ENCODE measurements at regions not wholly inside any gene's neighbourhood (a gene's known extent, or its start where the extent isn't known, plus 50 kb on each side); places are given as distances from the start of the nearest gene placed in this dataset.

GRCh38 chr14:98233656-98234055 lies 1038.3 kb downstream of the BCL11B start:
- WGBS: 95% methylated on average over 6 of the region's 6 CpGs

GRCh38 chr14:98234208-98234607 lies 1037.8 kb downstream of the BCL11B start:
- H3K4me3 ChIP-seq (ENCODE audit: low read length in 2 of 2): no peak overlapping the region
- peaks cover 0 to 30% of the 10 kb centered on the region in 2 donors for H3K4me1 ChIP-seq (ENCODE audit: control insufficient read depth in 2 of 2, insufficient read depth in 2 of 2, low read length in 2 of 2)
- DNase-seq (ENCODE audit: low read depth in 6 of 9, low spot score in 9 of 9): no peak
- WGBS: 91% methylated on average over 2 of the region's 2 CpGs
- no peaks in the 10 kb centered on the region for H3K36me3 ChIP-seq (ENCODE audit: control insufficient read depth in 2 of 2, insufficient read depth in 2 of 2, low read length in 1 of 2)
- no peaks in the 10 kb centered on the region for H3K27me3 ChIP-seq (ENCODE audit: control insufficient read depth in 2 of 2, insufficient read depth in 1 of 2, low read length in 1 of 2)
- H3K27ac ChIP-seq (ENCODE audit: low read depth in 1 of 2, low read length in 1 of 2): no peak overlapping the region
- H3K9me3 ChIP-seq (ENCODE audit: control insufficient read depth in 2 of 2, insufficient read depth in 1 of 2, low read length in 1 of 2): no peaks in the 10 kb centered on the region

More at GRCh38 chr14:98233656-98234055, 1038.3 kb downstream of the BCL11B start:
- H3K4me1 ChIP-seq (ENCODE audit: control insufficient read depth in 2 of 2, insufficient read depth in 2 of 2, low read length in 2 of 2): peaks cover 3 to 33% of the 10 kb centered on the region in 2 donors
- H3K36me3 ChIP-seq (ENCODE audit: control insufficient read depth in 2 of 2, insufficient read depth in 2 of 2, low read length in 1 of 2): no peaks in the 10 kb centered on the region
- H3K4me3 ChIP-seq (ENCODE audit: low read length in 2 of 2): no peak overlapping the region
- no peak for DNase-seq (ENCODE audit: low read depth in 6 of 9, low spot score in 9 of 9)
- H3K27me3 ChIP-seq (ENCODE audit: control insufficient read depth in 2 of 2, insufficient read depth in 1 of 2, low read length in 1 of 2): no peaks in the 10 kb centered on the region
- no peaks in the 10 kb centered on the region for H3K9me3 ChIP-seq (ENCODE audit: control insufficient read depth in 2 of 2, insufficient read depth in 1 of 2, low read length in 1 of 2)
- H3K27ac ChIP-seq (ENCODE audit: low read depth in 1 of 2, low read length in 1 of 2): no peak overlapping the region

GRCh38 chr14:98236314-98236713 lies 1035.7 kb downstream of the BCL11B start:
- Histone ChIP-seq H3K4me3 (ENCODE audit: low read length in 2 of 2) (no peak overlapping the region), H3K27me3 (ENCODE audit: control insufficient read depth in 2 of 2, insufficient read depth in 1 of 2, low read length in 1 of 2) (no peaks in the 10 kb centered on the region), H3K4me1 (ENCODE audit: control insufficient read depth in 2 of 2, insufficient read depth in 2 of 2, low read length in 2 of 2) (peaks cover 8 to 23% of the 10 kb centered on the region in 2 donors), H3K9me3 (ENCODE audit: control insufficient read depth in 2 of 2, insufficient read depth in 1 of 2, low read length in 1 of 2) (no peaks in the 10 kb centered on the region), H3K27ac (ENCODE audit: low read depth in 1 of 2, low read length in 1 of 2) (no peak overlapping the region), H3K36me3 (ENCODE audit: control insufficient read depth in 2 of 2, insufficient read depth in 2 of 2, low read length in 1 of 2) (no peaks in the 10 kb centered on the region)
- DNase-seq (ENCODE audit: low read depth in 6 of 9, low spot score in 9 of 9): no peak
- WGBS: 87% methylated on average over 3 of the region's 3 CpGs

- no peak for DNase-seq (ENCODE audit: low read depth in 6 of 9, low spot score in 9 of 9)
- Histone ChIP-seq H3K36me3 (ENCODE audit: control insufficient read depth in 2 of 2, insufficient read depth in 2 of 2, low read length in 1 of 2) (no peaks in the 10 kb centered on the region), H3K27me3 (ENCODE audit: control insufficient read depth in 2 of 2, insufficient read depth in 1 of 2, low read length in 1 of 2) (no peaks in the 10 kb centered on the region), H3K27ac (ENCODE audit: low read depth in 1 of 2, low read length in 1 of 2) (no peak overlapping the region), H3K4me3 (ENCODE audit: low read length in 2 of 2) (no peak overlapping the region), H3K9me3 (ENCODE audit: control insufficient read depth in 2 of 2, insufficient read depth in 1 of 2, low read length in 1 of 2) (no peaks in the 10 kb centered on the region), H3K4me1 (ENCODE audit: control insufficient read depth in 2 of 2, insufficient read depth in 2 of 2, low read length in 2 of 2) (peaks cover 8 to 20% of the 10 kb centered on the region in 2 donors)
- WGBS: 97% methylated on average over 4 of the region's 4 CpGs
Measured at GRCh38 chr14:98237939-98238338, 1034.1 kb downstream of the BCL11B start.

GRCh38 chr14:98240376-98240775 lies 1031.6 kb downstream of the BCL11B start:
- Histone ChIP-seq H3K9me3 (ENCODE audit: control insufficient read depth in 2 of 2, insufficient read depth in 1 of 2, low read length in 1 of 2) (no peaks in the 10 kb centered on the region), H3K4me3 (ENCODE audit: low read length in 2 of 2) (no peak overlapping the region), H3K27me3 (ENCODE audit: control insufficient read depth in 2 of 2, insufficient read depth in 1 of 2, low read length in 1 of 2) (no peaks in the 10 kb centered on the region), H3K36me3 (ENCODE audit: control insufficient read depth in 2 of 2, insufficient read depth in 2 of 2, low read length in 1 of 2) (no peaks in the 10 kb centered on the region), H3K4me1 (ENCODE audit: control insufficient read depth in 2 of 2, insufficient read depth in 2 of 2, low read length in 2 of 2) (peaks cover 8 to 27% of the 10 kb centered on the region in 2 donors), H3K27ac (ENCODE audit: low read depth in 1 of 2, low read length in 1 of 2) (peak overlapping the region in 1 of 2 donors; percentile 21)
- WGBS: 87% methylated on average over 4 of the region's 4 CpGs
- peak in 4 of 9 donors; percentile 28 to 59 (median 40) for DNase-seq (ENCODE audit: low read depth in 6 of 9, low spot score in 9 of 9)

GRCh38 chr14:98242903-98243302 lies 1029.1 kb downstream of the BCL11B start:
- H3K27me3 ChIP-seq (ENCODE audit: control insufficient read depth in 2 of 2, insufficient read depth in 1 of 2, low read length in 1 of 2): no peaks in the 10 kb centered on the region
- no peak overlapping the region for H3K27ac ChIP-seq (ENCODE audit: low read depth in 1 of 2, low read length in 1 of 2)
- DNase-seq (ENCODE audit: low read depth in 6 of 9, low spot score in 9 of 9): no peak
- H3K36me3 ChIP-seq (ENCODE audit: control insufficient read depth in 2 of 2, insufficient read depth in 2 of 2, low read length in 1 of 2): no peaks in the 10 kb centered on the region
- H3K4me3 ChIP-seq (ENCODE audit: low read length in 2 of 2): no peak overlapping the region
- no peaks in the 10 kb centered on the region for H3K9me3 ChIP-seq (ENCODE audit: control insufficient read depth in 2 of 2, insufficient read depth in 1 of 2, low read length in 1 of 2)
- WGBS: 89% methylated on average over 6 of the region's 6 CpGs
- H3K4me1 ChIP-seq (ENCODE audit: control insufficient read depth in 2 of 2, insufficient read depth in 2 of 2, low read length in 2 of 2): peaks cover 8 to 18% of the 10 kb centered on the region in 2 donors

- Histone ChIP-seq H3K4me1 (ENCODE audit: control insufficient read depth in 2 of 2, insufficient read depth in 2 of 2, low read length in 2 of 2) (peaks cover 8 to 18% of the 10 kb centered on the region in 2 donors), H3K27me3 (ENCODE audit: control insufficient read depth in 2 of 2, insufficient read depth in 1 of 2, low read length in 1 of 2) (no peaks in the 10 kb centered on the region), H3K4me3 (ENCODE audit: low read length in 2 of 2) (no peak overlapping the region), H3K9me3 (ENCODE audit: control insufficient read depth in 2 of 2, insufficient read depth in 1 of 2, low read length in 1 of 2) (no peaks in the 10 kb centered on the region), H3K36me3 (ENCODE audit: control insufficient read depth in 2 of 2, insufficient read depth in 2 of 2, low read length in 1 of 2) (no peaks in the 10 kb centered on the region), H3K27ac (ENCODE audit: low read depth in 1 of 2, low read length in 1 of 2) (no peak overlapping the region)
- 93% methylated on average over 4 of the region's 4 CpGs for WGBS
- DNase-seq (ENCODE audit: low read depth in 6 of 9, low spot score in 9 of 9): no peak
Measured at GRCh38 chr14:98243332-98243731, 1028.7 kb downstream of the BCL11B start.

- Histone ChIP-seq H3K36me3 (ENCODE audit: control insufficient read depth in 2 of 2, insufficient read depth in 2 of 2, low read length in 1 of 2) (no peaks in the 10 kb centered on the region), H3K27ac (ENCODE audit: low read depth in 1 of 2, low read length in 1 of 2) (no peak overlapping the region), H3K9me3 (ENCODE audit: control insufficient read depth in 2 of 2, insufficient read depth in 1 of 2, low read length in 1 of 2) (no peaks in the 10 kb centered on the region), H3K4me3 (ENCODE audit: low read length in 2 of 2) (no peak overlapping the region), H3K27me3 (ENCODE audit: control insufficient read depth in 2 of 2, insufficient read depth in 1 of 2, low read length in 1 of 2) (no peaks in the 10 kb centered on the region), H3K4me1 (ENCODE audit: control insufficient read depth in 2 of 2, insufficient read depth in 2 of 2, low read length in 2 of 2) (peaks cover 8 to 22% of the 10 kb centered on the region in 2 donors)
- WGBS: 90% methylated on average over 12 of the region's 12 CpGs
- DNase-seq (ENCODE audit: low read depth in 6 of 9, low spot score in 9 of 9): no peak
Measured at GRCh38 chr14:98244162-98244948, 1027.6 kb downstream of the BCL11B start.

GRCh38 chr14:98244966-98245569 lies 1026.9 kb downstream of the BCL11B start:
- no peak overlapping the region for H3K27ac ChIP-seq (ENCODE audit: low read depth in 1 of 2, low read length in 1 of 2)
- H3K27me3 ChIP-seq (ENCODE audit: control insufficient read depth in 2 of 2, insufficient read depth in 1 of 2, low read length in 1 of 2): no peaks in the 10 kb centered on the region
- DNase-seq (ENCODE audit: low read depth in 6 of 9, low spot score in 9 of 9): no peak
- no peaks in the 10 kb centered on the region for H3K9me3 ChIP-seq (ENCODE audit: control insufficient read depth in 2 of 2, insufficient read depth in 1 of 2, low read length in 1 of 2)
- no peaks in the 10 kb centered on the region for H3K36me3 ChIP-seq (ENCODE audit: control insufficient read depth in 2 of 2, insufficient read depth in 2 of 2, low read length in 1 of 2)
- H3K4me3 ChIP-seq (ENCODE audit: low read length in 2 of 2): no peak overlapping the region
- WGBS: 96% methylated on average over 7 of the region's 7 CpGs
- H3K4me1 ChIP-seq (ENCODE audit: control insufficient read depth in 2 of 2, insufficient read depth in 2 of 2, low read length in 2 of 2): peaks cover 6 to 22% of the 10 kb centered on the region in 2 donors
